ENCODE measurements at regions not wholly inside any gene's neighbourhood (a gene's known extent, or its start where the extent isn't known, plus 50 kb on each side); places are given as distances from the start of the nearest gene placed in this dataset.

- TF ChIP-seq CTCF (IDR thresholded peaks at IDR 0.05), result no peak
- no peaks in the 10 kb centered on the region for H3K4me1 ChIP-seq
- DNase-seq (ENCODE audit: low spot score), result no peak
- no peak overlapping the region for H3K27ac ChIP-seq
- no peaks in the 10 kb centered on the region for H3K36me3 ChIP-seq
- H3K9me3 ChIP-seq, result peaks cover 0 to 20% of the 10 kb centered on the region in 2 donors
- H3K27me3 ChIP-seq, result no peaks in the 10 kb centered on the region
- H3K4me3 ChIP-seq, result no peak overlapping the region
These were observed 275.5 kb downstream of the EFNB2 start for GRCh38 chr13:106259928-106260327.

GRCh38 chr13:106246666-106247188 lies 288.7 kb downstream of the EFNB2 start:
- DNase-seq (ENCODE audit: low spot score), result no peak

GRCh38 chr13:106246242-106246641 lies 289.2 kb downstream of the EFNB2 start:
- no peak overlapping the region for H3K4me3 ChIP-seq
- H3K36me3 ChIP-seq, result no peaks in the 10 kb centered on the region
- no peak for TF ChIP-seq CTCF (IDR thresholded peaks at IDR 0.05)
- no peaks in the 10 kb centered on the region for H3K27me3 ChIP-seq
- H3K9me3 ChIP-seq, result no peaks in the 10 kb centered on the region
- no peak for DNase-seq (ENCODE audit: low spot score)
- no peak overlapping the region for H3K27ac ChIP-seq
- H3K4me1 ChIP-seq, result no peaks in the 10 kb centered on the region

More at GRCh38 chr13:106246666-106247188, 288.7 kb downstream of the EFNB2 start:
- Histone ChIP-seq H3K27ac (no peak overlapping the region), H3K9me3 (no peaks in the 10 kb centered on the region), H3K4me1 (no peaks in the 10 kb centered on the region), H3K36me3 (no peaks in the 10 kb centered on the region), H3K4me3 (no peak overlapping the region), H3K27me3 (no peaks in the 10 kb centered on the region)
- TF ChIP-seq CTCF (IDR thresholded peaks at IDR 0.05), result no peak

GRCh38 chr13:106243011-106243565 lies 292.4 kb downstream of the EFNB2 start:
- H3K36me3 ChIP-seq, result no peaks in the 10 kb centered on the region
- no peak overlapping the region for H3K4me3 ChIP-seq
- DNase-seq (ENCODE audit: low spot score), result no peak
- no peaks in the 10 kb centered on the region for H3K4me1 ChIP-seq
- H3K9me3 ChIP-seq, result no peaks in the 10 kb centered on the region
- no peak overlapping the region for H3K27ac ChIP-seq
- TF ChIP-seq CTCF (IDR thresholded peaks at IDR 0.05), result no peak
- no peaks in the 10 kb centered on the region for H3K27me3 ChIP-seq

- Histone ChIP-seq H3K36me3 (no peaks in the 10 kb centered on the region), H3K9me3 (no peaks in the 10 kb centered on the region), H3K27me3 (no peaks in the 10 kb centered on the region), H3K27ac (no peak overlapping the region), H3K4me1 (no peaks in the 10 kb centered on the region), H3K4me3 (no peak overlapping the region)
- no peak for TF ChIP-seq CTCF (IDR thresholded peaks at IDR 0.05)
- no peak for DNase-seq (ENCODE audit: low spot score)
These were observed 293.2 kb downstream of the EFNB2 start for GRCh38 chr13:106241974-106242953.

Measured in right atrium auricular region (tissue), 2 donors.